ENCODE measurements at regions not wholly inside any gene's neighbourhood (a gene's known extent, or its start where the extent isn't known, plus 50 kb on each side); places are given as distances from the start of the nearest gene placed in this dataset.

DNA sequence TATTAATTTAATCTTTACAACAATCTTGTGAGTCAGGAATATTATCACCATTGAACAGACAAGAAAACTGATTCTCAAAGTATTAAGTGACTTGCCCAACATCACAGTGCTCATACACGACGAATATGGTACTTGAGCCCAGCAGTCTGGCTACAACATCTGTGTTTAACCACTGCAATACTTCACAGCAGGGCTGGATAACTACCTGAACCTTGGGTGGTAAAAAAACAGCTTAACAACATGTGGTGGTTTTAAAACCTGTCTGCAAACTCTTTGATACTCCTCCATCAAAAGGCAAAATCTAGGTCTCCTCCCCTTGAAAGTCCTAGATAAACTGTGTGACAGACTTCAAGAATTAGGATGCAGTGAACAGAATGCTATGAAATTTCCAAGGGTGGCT, 424.6 kb upstream of the CADM1 start:
- ATAC-seq, result no peak
- TF ChIP-seq, protein P1, sequence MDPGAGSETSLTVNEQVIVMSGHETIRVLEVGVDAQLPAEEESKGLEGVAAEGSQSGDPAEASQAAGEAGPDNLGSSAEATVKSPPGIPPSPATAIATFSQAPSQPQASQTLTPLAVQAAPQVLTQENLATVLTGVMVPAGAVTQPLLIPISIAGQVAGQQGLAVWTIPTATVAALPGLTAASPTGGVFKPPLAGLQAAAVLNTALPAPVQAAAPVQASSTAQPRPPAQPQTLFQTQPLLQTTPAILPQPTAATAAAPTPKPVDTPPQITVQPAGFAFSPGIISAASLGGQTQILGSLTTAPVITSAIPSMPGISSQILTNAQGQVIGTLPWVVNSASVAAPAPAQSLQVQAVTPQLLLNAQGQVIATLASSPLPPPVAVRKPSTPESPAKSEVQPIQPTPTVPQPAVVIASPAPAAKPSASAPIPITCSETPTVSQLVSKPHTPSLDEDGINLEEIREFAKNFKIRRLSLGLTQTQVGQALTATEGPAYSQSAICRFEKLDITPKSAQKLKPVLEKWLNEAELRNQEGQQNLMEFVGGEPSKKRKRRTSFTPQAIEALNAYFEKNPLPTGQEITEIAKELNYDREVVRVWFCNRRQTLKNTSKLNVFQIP (CRISPR knock-in tag; IDR thresholded peaks at IDR 0.05; ENCODE audit: borderline replicate concordance, low read depth), result no peak
- TF ChIP-seq ZNF70 (CRISPR knock-in tag; IDR thresholded peaks at IDR 0.05) (no peak), SNAI2 (CRISPR knock-in tag; IDR thresholded peaks at IDR 0.05) (no peak), ZFP3 (CRISPR knock-in tag; IDR thresholded peaks at IDR 0.05) (no peak), ESRRG (CRISPR knock-in tag; IDR thresholded peaks at IDR 0.05) (no peak), TCF4 (CRISPR knock-in tag; IDR thresholded peaks at IDR 0.05; ENCODE audit: borderline replicate concordance) (no peak)

DNA sequence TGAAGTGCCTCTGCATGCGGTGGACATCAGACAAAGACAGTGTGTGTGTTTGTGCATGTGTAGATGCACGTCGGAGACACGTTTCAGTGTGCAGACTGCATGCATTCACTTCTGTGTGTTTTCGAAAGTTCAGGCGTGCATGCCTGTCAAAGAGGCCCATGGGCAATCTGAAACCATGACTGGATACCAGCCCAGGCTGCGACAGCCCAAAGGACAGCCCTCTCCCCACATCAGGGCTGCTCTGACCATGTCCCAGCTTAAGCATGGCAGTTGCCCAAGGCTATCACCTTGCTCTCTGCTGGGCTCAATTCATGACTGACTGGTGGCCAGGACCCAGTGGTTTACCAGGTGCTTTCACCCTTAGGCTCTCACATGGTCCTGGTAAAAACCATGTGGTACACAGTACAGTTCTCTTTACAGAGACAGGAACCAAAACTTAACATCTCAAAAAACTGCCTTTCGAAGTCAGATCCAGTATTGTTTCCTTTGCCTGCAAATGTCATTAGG, 423.7 kb upstream of the CADM1 start:
- TF ChIP-seq OSR1 (CRISPR knock-in tag; IDR thresholded peaks at IDR 0.05) (no peak), ZNF8 (CRISPR knock-in tag; IDR thresholded peaks at IDR 0.05) (no peak), ZNF70 (CRISPR knock-in tag; IDR thresholded peaks at IDR 0.05) (no peak), ESRRG (CRISPR knock-in tag; IDR thresholded peaks at IDR 0.05) (no peak)
- TF ChIP-seq, protein P2, sequence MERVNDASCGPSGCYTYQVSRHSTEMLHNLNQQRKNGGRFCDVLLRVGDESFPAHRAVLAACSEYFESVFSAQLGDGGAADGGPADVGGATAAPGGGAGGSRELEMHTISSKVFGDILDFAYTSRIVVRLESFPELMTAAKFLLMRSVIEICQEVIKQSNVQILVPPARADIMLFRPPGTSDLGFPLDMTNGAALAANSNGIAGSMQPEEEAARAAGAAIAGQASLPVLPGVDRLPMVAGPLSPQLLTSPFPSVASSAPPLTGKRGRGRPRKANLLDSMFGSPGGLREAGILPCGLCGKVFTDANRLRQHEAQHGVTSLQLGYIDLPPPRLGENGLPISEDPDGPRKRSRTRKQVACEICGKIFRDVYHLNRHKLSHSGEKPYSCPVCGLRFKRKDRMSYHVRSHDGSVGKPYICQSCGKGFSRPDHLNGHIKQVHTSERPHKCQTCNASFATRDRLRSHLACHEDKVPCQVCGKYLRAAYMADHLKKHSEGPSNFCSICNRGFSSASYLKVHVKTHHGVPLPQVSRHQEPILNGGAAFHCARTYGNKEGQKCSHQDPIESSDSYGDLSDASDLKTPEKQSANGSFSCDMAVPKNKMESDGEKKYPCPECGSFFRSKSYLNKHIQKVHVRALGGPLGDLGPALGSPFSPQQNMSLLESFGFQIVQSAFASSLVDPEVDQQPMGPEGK (CRISPR knock-in tag; IDR thresholded peaks at IDR 0.05; ENCODE audit: borderline replicate concordance), result no peak
- no peak for ATAC-seq

DNA sequence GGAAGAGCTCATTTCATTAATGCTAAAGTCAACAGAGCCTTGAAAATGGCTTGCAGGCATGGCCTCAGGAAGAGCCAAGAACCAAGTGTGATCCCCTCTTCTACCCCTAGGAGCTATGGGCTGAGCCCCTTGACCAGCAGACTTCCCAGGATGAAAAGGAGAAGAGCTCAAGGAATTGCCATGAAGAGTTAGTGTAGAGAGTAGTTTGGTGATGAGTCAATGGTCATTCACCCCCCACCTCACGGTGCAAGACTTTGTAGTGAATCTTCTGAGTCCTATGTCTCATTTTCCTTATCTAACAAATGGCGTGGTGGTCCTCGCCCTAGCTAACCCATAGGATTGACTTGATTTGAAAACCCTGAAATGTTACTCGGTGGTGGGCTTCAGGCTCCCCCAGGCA, 422.4 kb upstream of the CADM1 start:
- TF ChIP-seq, protein P2 (CRISPR knock-in tag; IDR thresholded peaks at IDR 0.05; ENCODE audit: borderline replicate concordance), result no peak
- TF ChIP-seq, protein P3, sequence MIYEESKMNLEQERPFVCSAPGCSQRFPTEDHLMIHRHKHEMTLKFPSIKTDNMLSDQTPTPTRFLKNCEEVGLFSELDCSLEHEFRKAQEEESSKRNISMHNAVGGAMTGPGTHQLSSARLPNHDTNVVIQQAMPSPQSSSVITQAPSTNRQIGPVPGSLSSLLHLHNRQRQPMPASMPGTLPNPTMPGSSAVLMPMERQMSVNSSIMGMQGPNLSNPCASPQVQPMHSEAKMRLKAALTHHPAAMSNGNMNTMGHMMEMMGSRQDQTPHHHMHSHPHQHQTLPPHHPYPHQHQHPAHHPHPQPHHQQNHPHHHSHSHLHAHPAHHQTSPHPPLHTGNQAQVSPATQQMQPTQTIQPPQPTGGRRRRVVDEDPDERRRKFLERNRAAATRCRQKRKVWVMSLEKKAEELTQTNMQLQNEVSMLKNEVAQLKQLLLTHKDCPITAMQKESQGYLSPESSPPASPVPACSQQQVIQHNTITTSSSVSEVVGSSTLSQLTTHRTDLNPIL (CRISPR knock-in tag; IDR thresholded peaks at IDR 0.05; ENCODE audit: low read depth), result no peak
- no peak for ATAC-seq

DNA sequence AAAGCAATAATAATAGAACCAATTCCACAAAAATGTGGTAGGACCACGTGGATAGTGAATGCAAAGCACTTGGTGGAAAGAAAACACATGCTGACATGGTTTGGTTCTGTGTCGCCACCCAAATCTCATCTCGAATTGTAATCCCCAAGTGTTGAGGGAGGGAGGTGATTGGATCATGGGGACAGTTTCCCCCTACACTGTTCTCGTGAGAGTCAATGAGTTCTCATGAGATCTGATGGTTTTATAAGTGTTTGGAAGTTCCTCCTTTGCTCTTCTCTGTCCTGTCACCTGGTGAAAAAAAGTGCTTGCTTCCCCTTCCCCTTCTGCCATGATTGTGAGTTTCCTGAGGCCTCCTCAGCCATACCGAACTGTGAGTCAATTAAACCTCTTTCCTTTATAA, 421.9 kb upstream of the CADM1 start:
- no peak for ATAC-seq
- TF ChIP-seq PPARA (CRISPR knock-in tag; IDR thresholded peaks at IDR 0.05; ENCODE audit: borderline replicate concordance) (no peak), ZNF70 (CRISPR knock-in tag; IDR thresholded peaks at IDR 0.05) (no peak), GLIS3 (CRISPR knock-in tag; IDR thresholded peaks at IDR 0.05) (no peak)

DNA sequence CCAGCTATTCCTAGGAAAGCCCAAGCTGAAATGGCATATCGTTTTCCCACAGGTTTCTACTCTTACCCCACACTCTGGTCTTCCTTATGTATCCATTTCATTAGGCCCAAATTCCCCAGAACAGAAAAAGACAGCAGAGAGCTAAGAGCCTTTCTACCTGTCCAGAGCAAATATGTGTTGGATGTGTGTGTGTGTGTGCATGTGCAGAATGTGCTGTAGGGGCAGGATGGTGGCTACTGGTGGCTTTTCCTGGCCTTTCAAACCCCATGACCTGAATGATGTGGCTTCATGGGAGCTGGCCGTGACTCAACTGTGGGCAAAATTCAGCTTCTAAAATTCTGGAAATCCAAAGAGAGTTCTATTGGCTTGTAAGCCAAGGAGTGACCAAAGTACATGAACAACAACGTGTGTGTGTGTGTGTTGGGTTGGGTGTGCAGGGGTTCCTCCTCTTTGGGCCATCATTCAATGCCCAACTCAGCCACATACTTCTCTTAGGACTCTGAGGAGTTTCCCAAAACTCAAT, 421.4 kb upstream of the CADM1 start:
- ATAC-seq, result no peak
- TF ChIP-seq ZNF8 (CRISPR knock-in tag; IDR thresholded peaks at IDR 0.05), result no peak
- TF ChIP-seq ZC3H10 (CRISPR knock-in tag; IDR thresholded peaks at IDR 0.05), result no peak
- TF ChIP-seq ISL1 (CRISPR knock-in tag; IDR thresholded peaks at IDR 0.05), result no peak
- TF ChIP-seq TOX (CRISPR knock-in tag; IDR thresholded peaks at IDR 0.05; ENCODE audit: borderline replicate concordance), result no peak
- no peak for TF ChIP-seq OSR1 (CRISPR knock-in tag; IDR thresholded peaks at IDR 0.05)

DNA sequence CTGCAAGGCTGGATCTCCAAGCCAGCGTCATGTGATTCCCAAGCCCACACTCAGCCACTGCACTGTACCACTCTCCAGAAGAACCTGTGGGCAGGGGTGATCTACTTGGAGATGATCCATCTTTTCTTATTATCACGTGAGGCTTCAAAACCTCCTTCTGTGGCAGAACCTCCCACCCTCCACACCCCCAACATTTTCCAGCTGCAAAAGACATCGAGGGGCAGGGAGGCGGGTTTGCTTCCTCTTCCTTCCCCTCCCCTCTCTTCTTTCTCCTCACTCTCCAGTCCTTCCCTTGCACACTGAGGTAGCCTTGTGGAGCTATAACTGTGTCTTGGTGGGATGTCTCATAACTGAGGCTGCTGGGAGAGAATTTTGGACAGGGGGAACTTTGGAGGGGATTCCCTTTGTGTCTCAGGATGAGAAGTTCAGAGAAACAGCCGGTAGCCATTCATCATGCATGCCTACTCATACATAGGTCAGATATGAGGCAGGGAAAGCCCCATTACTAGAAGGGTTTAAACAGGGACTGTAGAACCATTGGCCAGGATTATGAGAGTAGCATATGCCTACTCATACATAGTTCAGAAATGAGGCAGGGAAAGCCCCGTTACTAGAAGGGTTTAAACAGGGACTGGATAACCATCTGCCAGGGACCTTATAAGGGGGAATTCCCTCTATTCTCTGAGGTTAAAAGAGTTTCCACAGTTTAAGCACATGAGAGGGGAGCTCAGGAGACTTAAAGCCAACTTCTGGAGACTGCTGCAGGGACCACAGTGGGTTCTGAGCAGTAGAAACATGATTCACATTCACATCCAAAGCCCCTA, 420.7 kb upstream of the CADM1 start:
- ATAC-seq, result no peak
- TF ChIP-seq ISL1 (CRISPR knock-in tag; IDR thresholded peaks at IDR 0.05), result no peak
